GM10266 (cell line): ENCODE measurements at regions not wholly inside any gene's neighbourhood (a gene's known extent, or its start where the extent isn't known, plus 50 kb on each side); places are given as distances from the start of the nearest gene placed in this dataset.

ENCODE experiments used
- DNase-seq: peaks from one replicate; pipeline ENCODE4 v3.0.0; 2012; ENCODE audit errors: extremely low spot score
- TF ChIP-seq, protein P1 (sequence below): IDR thresholded peaks from 2 replicates; pipeline ENCODE4 v1.5.1; 2012; ENCODE audit warnings: mild to moderate bottlenecking, low read depth; ENCODE audit not compliant: control insufficient read depth, insufficient read depth; ENCODE audit errors: missing control alignments

DNA sequence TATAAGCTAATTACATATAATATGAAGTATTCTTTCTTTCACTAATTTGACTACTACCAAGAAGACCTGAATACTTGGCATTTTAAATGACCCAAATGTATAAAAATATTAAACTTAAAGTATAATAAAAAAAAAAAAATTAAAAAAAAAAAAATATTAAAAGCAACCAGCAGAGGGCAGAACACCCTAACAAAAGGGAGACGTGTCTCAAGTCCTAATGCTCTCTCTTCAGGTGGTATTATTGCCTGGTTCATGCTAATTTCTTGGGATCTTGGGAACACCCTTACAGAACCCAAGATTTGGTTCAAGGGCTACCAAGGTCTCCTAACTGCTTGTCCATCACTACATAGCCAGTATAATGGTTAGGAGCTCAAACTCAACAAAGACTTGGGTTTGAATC is 754.8 kb downstream of the RAB28 start:
- peak; percentile 19 for DNase-seq
- TF ChIP-seq, protein P1, sequence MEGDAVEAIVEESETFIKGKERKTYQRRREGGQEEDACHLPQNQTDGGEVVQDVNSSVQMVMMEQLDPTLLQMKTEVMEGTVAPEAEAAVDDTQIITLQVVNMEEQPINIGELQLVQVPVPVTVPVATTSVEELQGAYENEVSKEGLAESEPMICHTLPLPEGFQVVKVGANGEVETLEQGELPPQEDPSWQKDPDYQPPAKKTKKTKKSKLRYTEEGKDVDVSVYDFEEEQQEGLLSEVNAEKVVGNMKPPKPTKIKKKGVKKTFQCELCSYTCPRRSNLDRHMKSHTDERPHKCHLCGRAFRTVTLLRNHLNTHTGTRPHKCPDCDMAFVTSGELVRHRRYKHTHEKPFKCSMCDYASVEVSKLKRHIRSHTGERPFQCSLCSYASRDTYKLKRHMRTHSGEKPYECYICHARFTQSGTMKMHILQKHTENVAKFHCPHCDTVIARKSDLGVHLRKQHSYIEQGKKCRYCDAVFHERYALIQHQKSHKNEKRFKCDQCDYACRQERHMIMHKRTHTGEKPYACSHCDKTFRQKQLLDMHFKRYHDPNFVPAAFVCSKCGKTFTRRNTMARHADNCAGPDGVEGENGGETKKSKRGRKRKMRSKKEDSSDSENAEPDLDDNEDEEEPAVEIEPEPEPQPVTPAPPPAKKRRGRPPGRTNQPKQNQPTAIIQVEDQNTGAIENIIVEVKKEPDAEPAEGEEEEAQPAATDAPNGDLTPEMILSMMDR: peak; percentile 32

DNA sequence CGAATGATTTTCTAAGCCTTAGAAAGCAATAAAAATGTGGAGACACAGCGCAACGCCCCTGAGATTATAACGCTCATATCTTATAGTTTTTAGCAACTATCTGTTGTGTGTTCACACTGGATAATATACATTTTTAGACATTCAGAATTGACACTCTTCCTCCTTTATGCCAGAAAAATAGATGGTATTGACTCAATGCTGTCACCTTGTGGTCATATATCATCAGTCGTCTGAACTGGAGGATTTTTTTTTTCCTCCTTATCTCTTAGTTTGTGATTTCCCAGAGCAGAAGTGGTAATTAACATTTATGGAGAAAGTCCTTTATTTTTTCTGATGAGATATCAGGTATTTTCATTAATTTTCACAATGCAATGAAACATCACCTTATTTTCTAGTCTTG is 759.6 kb downstream of the RAB28 start:
- DNase-seq: no peak
- TF ChIP-seq, protein P1: peak; percentile 46

DNA sequence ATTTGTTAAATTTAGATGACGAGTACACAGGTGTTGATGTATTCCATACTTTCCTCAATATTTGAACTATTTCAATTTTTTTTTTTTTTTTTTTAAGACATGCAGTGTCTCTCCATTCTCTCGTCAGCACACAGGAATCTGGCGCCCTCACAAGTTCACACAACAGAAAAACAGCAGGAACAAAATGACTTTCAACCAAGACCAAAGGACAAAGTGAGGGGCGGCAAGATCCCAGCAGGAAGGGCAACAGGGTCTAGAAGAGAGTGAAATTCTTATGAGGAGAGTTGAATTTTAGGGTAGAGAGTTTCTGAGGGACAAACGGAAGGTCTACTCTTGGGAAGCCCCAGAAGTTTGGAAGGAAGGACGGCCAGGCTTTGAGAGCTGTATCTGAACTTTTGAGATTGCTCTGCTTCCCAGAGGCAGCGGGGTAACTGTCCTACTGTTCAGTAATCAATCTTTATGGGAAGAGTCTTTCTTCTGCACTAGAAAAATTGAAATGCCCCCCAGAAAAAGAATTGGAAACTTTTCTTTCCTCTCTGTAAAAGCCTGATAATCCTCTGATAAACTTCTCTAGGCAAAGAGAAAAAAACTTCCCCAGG is 760.2 kb downstream of the RAB28 start:
- TF ChIP-seq, protein P1: peak; percentile 15
- no peak for DNase-seq

DNA sequence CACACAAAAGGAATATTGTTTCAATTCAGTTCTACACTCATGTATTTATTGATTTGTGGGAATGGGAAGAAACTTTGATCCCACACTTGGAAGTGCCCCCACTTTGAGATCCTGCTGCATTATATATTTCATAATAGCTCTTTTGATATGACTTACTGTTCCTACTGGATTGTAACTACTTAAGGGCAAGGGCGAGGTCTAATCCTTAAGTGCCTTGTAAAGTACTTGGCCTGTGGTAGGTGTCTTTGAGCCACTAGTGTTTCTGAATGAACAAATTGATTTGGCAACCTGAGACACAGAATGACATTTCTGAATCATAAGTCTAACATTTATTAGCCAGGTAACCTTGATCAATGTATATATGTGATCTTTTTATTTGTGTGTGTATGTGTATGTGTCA is 767.2 kb downstream of the RAB28 start:
- no peak for DNase-seq
- TF ChIP-seq, protein P1: no peak

DNA sequence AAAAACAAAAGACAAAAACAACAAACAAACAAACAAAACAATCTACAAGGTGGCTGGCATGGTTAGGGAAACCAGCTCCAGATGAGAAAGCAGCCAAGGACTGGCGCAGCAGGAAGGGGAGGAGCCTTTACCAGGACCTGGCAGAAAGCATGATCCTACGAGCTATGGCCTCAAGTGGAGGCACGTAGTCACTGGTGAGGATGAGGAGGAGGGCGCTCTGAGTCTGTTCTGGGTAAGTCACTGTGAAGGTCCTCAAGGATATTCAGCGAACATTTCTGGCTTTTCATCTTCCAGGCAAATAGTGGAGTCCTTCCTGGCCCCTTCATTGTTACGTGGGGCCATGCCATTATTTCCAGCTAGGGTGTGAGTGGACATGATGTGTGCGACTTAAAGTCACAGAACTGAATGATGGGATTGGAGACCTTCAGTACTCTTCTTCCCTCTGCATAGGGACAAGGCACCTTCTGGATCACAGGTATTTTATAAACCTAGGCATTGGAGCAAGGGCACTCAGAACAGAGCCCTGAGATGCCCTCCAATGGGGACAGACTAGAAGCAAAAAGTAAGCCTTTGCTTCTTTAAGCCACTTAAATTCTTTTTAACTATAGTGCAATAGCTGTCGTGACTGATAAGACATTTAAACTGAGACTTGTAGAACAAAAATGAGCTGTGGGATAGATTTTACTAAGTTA is 771.3 kb downstream of the RAB28 start:
- TF ChIP-seq, protein P1: no peak
- DNase-seq: no peak

DNA sequence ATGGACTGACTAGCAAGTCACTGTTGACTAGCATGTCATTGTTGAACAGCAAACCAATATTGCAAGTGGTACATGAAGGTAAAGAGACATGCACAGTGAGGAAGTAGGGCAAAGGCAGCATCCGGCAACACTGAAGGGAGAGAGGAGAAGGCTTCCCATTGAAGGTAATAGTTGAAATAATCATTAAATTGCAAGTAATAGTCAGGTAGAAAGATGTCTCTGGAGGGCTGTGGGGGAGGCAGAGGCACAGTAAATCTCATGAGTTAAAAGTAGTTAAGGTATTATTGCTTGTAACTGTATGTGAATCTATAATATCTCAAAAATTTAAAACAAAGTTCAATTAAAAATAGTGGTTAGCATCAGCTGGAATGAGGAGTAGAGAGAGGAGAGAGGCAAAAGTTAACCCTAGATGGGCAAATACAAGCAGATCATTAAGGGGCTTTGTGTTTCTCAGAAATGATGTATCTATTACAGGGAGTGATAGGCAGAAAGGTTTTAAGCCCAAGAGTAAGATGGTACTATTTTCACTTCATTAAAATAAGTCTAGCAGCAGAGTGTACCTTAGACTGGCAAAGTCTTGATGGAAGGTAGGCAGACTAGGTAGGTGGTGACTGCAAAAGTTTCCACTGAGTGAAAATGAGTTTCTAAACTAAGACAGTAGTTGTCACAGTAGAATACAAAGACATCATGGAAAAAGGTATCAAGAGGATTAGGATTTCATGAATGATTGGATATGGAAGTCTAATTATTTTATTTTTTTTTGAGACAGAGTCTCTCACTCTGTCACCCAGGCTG is 776.6 kb downstream of the RAB28 start:
- DNase-seq: no peak
- TF ChIP-seq, protein P1: no peak

DNA sequence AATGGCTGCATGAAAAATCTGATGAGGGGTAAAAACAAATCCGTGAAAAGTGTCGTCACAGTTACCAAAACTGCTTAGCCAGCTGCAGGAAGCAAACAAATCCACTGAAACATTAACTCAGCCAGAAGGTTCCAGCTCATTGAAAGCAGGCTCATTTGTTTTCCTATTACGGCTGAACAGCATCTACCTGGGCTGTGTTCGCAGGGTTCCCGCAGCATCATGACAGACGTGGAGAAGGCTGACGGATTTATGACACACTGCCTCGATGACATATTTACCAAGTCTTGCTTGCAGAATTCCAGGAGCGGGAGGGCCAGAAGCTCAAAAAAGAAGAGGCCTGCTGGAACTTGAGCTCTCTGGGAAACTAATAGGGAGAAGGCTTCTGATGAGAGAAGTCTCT is 781.1 kb downstream of the RAB28 start:
- TF ChIP-seq, protein P1: no peak
- no peak for DNase-seq
